ENCODE measurements at regions not wholly inside any gene's neighbourhood (a gene's known extent, or its start where the extent isn't known, plus 50 kb on each side); places are given as distances from the start of the nearest gene placed in this dataset.

DNA sequence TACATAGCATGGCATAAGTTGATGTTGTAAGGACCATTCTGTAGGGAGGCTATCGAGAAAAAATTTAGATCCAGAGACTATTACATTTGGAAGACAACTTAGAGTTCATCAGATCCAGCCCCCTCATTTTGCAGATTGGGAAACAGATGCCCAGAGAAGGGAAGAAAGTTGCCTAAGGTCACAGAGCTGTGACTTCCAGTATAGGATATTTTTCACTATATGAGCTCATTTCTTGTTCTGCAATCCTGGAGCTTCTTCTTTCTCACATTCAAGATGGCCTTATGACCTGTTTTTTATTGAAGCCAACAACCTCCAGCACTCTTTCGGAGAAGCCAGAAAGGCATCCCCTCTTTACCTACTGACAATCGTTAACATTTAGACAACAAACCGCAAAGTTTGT is 421.8 kb upstream of the PLXNA2 start:
- no peak for DNase-seq (ENCODE audit: low spot score)

DNA sequence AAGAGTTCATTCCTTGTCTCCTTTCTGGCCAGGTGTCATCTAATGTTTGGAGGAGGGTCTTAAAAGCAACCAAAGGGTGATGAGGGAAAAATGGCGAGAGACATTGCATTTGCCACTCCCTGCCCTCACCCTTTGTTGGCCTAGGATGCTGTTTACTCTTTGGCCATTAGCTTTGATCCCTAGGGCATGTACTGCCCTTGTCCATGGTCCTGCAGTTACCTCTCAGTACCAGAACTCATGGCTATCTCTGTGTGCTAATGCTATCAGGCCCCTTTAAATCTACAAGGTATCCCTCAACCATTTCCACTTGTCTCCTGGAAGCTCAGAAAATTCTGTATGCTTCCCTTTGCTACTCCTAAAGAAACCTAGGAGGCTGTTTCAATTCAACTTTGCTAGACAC is 424.8 kb upstream of the PLXNA2 start:
- ATAC-seq (ENCODE audit: insufficient number of reproducible peaks, low FRiP score, low read depth): no peak
- Histone ChIP-seq H3K9me3 (no peaks in the 10 kb centered on the region), H3K27me3 (replicated peaks; ENCODE audit: insufficient read depth) (no peaks in the 10 kb centered on the region), H3K36me3 (no peaks in the 10 kb centered on the region), H3K27ac (no peak overlapping the region), H3K4me3 (no peak overlapping the region), H3K4me1 (ENCODE audit: control insufficient read depth in 1 of 2, low read depth in 2 of 2) (no peaks in the 10 kb centered on the region)
- no peak for DNase-seq (ENCODE audit: low spot score)
- TF ChIP-seq, protein P1, sequence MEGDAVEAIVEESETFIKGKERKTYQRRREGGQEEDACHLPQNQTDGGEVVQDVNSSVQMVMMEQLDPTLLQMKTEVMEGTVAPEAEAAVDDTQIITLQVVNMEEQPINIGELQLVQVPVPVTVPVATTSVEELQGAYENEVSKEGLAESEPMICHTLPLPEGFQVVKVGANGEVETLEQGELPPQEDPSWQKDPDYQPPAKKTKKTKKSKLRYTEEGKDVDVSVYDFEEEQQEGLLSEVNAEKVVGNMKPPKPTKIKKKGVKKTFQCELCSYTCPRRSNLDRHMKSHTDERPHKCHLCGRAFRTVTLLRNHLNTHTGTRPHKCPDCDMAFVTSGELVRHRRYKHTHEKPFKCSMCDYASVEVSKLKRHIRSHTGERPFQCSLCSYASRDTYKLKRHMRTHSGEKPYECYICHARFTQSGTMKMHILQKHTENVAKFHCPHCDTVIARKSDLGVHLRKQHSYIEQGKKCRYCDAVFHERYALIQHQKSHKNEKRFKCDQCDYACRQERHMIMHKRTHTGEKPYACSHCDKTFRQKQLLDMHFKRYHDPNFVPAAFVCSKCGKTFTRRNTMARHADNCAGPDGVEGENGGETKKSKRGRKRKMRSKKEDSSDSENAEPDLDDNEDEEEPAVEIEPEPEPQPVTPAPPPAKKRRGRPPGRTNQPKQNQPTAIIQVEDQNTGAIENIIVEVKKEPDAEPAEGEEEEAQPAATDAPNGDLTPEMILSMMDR (IDR thresholded peaks at IDR 0.05): no peak

More for the DNA sequence above, 421.8 kb upstream of the PLXNA2 start:
- Histone ChIP-seq H3K27me3 (replicated peaks; ENCODE audit: insufficient read depth) (no peaks in the 10 kb centered on the region), H3K4me3 (no peak overlapping the region), H3K36me3 (no peaks in the 10 kb centered on the region), H3K4me1 (ENCODE audit: control insufficient read depth in 1 of 2, low read depth in 2 of 2) (no peaks in the 10 kb centered on the region), H3K9me3 (no peaks in the 10 kb centered on the region), H3K27ac (no peak overlapping the region)
- no peak for ATAC-seq (ENCODE audit: insufficient number of reproducible peaks, low FRiP score, low read depth)
- TF ChIP-seq, protein P1 (IDR thresholded peaks at IDR 0.05): no peak

DNA sequence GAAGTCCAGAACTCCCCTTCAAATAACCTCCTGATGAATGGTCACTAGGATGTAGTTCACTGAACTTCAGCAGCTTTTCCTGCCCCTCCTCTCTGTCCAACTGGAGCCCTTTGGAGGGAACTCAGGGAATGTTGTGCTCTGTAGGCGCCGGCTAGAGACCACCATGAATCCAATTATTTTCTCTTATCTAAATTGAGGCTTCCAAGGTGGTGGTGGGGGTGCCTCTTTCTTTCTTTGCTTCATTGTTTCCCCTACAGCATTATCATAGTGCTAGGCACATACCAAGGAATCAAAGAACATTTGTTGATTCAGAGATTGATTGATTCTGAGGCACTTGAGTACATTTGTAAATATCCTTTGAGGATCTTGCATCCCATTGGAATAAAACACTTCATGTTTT is 426.6 kb upstream of the PLXNA2 start:
- H3K36me3 ChIP-seq: no peaks in the 10 kb centered on the region
- ATAC-seq (ENCODE audit: insufficient number of reproducible peaks, low FRiP score, low read depth): no peak
- H3K27ac ChIP-seq: no peak overlapping the region
- no peak overlapping the region for H3K4me3 ChIP-seq
- H3K9me3 ChIP-seq: no peaks in the 10 kb centered on the region
- TF ChIP-seq, protein P1 (IDR thresholded peaks at IDR 0.05): no peak
- no peaks in the 10 kb centered on the region for H3K27me3 ChIP-seq (replicated peaks; ENCODE audit: insufficient read depth)
- no peak for DNase-seq (ENCODE audit: low spot score)
- H3K4me1 ChIP-seq (ENCODE audit: control insufficient read depth in 1 of 2, low read depth in 2 of 2): no peaks in the 10 kb centered on the region

DNA sequence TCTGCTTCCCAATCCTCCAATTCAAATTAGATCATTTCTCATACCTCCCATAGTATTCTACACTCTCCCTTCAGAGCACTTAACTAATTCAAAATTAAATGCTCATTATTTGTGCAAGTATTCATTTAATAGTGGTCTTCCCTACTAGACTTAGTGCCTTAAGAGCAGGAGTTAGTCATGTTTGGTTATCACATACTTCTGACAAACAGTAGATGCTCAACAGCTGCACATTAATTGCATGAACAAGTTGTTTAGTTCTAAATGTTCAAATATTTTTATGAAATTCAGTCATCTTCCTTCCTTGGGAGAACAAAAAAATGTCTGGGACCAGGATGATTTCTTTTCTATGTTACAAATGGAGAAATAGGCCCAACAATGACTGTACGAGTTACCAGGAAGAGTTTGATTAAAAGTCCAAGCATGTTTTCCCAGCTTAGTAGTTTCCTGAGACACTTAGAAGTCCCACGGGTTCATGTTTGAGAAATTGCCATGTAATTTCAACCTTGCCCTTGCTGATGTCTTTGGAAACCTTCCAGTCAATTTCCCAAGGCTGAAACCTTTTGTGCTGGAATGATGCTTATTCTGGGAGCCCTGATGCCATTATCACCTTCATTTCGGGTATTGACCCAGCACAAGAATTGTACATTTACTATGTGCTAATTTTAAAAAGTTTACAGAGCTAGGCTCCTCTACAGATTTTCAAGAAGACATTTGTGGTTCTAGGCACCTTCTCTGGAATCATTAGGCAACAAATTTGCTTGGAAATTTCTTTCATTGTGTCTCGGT is 437.9 kb upstream of the PLXNA2 start:
- ATAC-seq (ENCODE audit: insufficient number of reproducible peaks, low FRiP score, low read depth) (peak; percentile 59), DNase-seq (ENCODE audit: low spot score) (no peak)
- H3K4me3 ChIP-seq: no peak overlapping the region
- H3K4me1 ChIP-seq (ENCODE audit: control insufficient read depth in 1 of 2, low read depth in 2 of 2): peaks cover 0 to 3% of the 10 kb centered on the region in 2 donors
- H3K9me3 ChIP-seq: no peaks in the 10 kb centered on the region
- H3K27me3 ChIP-seq (replicated peaks; ENCODE audit: insufficient read depth): no peaks in the 10 kb centered on the region
- TF ChIP-seq, protein P1 (IDR thresholded peaks at IDR 0.05): no peak
- no peaks in the 10 kb centered on the region for H3K36me3 ChIP-seq
- no peak overlapping the region for H3K27ac ChIP-seq

DNA sequence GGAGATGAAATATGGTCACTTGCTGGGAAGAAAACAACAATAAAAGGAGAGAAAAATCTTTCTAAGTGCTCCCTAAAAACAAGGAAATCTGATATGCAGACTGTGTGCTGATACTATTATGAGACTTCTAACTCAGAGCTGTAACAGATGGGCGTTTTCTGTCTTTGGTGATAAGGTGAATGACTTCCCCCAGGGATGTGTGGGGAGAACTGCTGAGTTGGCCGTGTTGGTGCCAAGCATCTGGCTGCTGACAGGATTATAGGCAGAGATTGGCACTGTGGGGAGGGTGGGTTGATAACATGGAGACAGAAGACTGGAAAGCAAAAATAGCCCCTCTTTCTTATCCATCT is 438.5 kb upstream of the PLXNA2 start:
- H3K36me3 ChIP-seq: no peaks in the 10 kb centered on the region
- TF ChIP-seq, protein P1 (IDR thresholded peaks at IDR 0.05): no peak
- no peaks in the 10 kb centered on the region for H3K9me3 ChIP-seq
- peak overlapping the region in 1 of 2 donors; percentile 2 for H3K27ac ChIP-seq
- DNase-seq (ENCODE audit: low spot score): no peak
- ATAC-seq (ENCODE audit: insufficient number of reproducible peaks, low FRiP score, low read depth): no peak
- no peaks in the 10 kb centered on the region for H3K27me3 ChIP-seq (replicated peaks; ENCODE audit: insufficient read depth)
- H3K4me1 ChIP-seq (ENCODE audit: control insufficient read depth in 1 of 2, low read depth in 2 of 2): peaks cover 0 to 3% of the 10 kb centered on the region in 2 donors
- H3K4me3 ChIP-seq: no peak overlapping the region

Measured in thoracic aorta (tissue), 2 donors.